DOHH2 (cell line): ENCODE measurements at regions not wholly inside any gene's neighbourhood (a gene's known extent, or its start where the extent isn't known, plus 50 kb on each side); places are given as distances from the start of the nearest gene placed in this dataset.

ENCODE experiments used
- CTCF ChIP-seq: fragments of 200-600 bp; sonication (generic); IDR thresholded peaks from one replicate; pipeline ENCODE4 v1.5.1; 2014; ENCODE audit warnings: antibody characterized with exemption, mild to moderate bottlenecking, low read depth, low read length; ENCODE audit not compliant: poor library complexity, severe bottlenecking
- EZH2phosphoT487 ChIP-seq: fragments of 200-600 bp; sonication (generic); IDR thresholded peaks from 2 replicates; pipeline ENCODE4 v1.6.1; 2017; ENCODE audit warnings: borderline replicate concordance, mild to moderate bottlenecking, antibody characterized with exemption, low read length, moderate library complexity, mixed read lengths

DNA sequence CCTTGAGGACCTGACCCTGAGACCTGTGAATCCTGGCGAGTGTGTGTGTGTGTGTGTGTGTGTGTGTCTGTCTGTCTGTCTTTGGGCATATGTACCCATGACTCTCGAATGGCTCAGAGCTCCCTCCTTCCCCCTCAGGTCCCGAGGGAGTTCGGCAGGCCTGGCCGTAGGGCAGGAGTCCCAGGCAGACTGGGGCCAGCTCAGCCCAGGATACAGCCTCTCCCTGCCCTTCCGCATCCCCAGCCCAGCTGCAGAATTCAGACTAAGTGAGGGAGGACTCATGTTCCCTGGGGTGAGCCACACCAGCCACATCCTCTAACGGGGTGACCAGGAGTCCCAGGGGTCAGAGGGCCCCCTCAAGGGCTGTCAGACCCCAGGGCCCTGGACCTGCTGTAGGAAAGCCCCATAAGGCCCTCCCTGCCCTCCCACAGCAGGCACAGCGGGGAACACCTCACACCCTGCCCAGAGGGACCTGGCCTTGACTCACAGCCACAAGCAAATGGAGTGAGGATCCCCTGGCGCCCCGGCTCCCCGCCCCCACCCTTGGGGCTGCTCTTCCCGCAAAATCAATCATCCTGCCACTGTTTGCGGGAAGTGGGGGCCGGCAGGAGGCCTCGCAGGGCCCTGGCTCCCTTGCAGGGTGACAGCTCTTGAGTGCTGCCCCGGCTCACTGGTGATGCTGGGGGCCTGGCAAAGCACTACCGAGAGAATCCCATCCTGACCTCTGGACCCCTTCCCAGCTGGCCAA, 101.7 kb upstream of the CASZ1 start:
- TF ChIP-seq CTCF, result no peak
- TF ChIP-seq EZH2phosphoT487, result no peak
